Gastrocnemius medialis (tissue), 4 donors: ENCODE measurements at regions not wholly inside any gene's neighbourhood (a gene's known extent, or its start where the extent isn't known, plus 50 kb on each side); places are given as distances from the start of the nearest gene placed in this dataset.

Source experiments
- CTCF ChIP-seq, 5 experiments: fragments of 450-650 bp in 3 of 5; fragments of 200-600 bp in 2 of 5; sonication (generic) in 2 of 5; IDR thresholded peaks in 4 of 5; conservative IDR thresholded peaks in 1 of 5; 1 replicate in 4 of 5; 2 replicates in 1 of 5; pipeline ENCODE4 v1.5.1; 2016 to 2019; ENCODE audit warnings: antibody characterized with exemption in 5 of 5, mild to moderate bottlenecking in 3 of 5, moderate library complexity in 3 of 5
- POLR2A ChIP-seq, 2 donors: fragments of 450-650 bp; IDR thresholded peaks; one replicate each; pipeline ENCODE4 v1.6.1; 2017; ENCODE audit warnings: antibody characterized with exemption in 2 of 2, mild to moderate bottlenecking in 2 of 2, moderate library complexity in 2 of 2

GRCh38 chr4:58252656-58253055 lies 1142.5 kb upstream of the IGFBP7 start:
- TF ChIP-seq CTCF (IDR thresholded peaks at IDR 0.05 in 4 of 5, conservative IDR thresholded peaks at IDR 0.05 in 1 of 5) (no peak), POLR2A (IDR thresholded peaks at IDR 0.05) (no peak)
